Ishikawa (cell line): ENCODE measurements at regions not wholly inside any gene's neighbourhood (a gene's known extent, or its start where the extent isn't known, plus 50 kb on each side); places are given as distances from the start of the nearest gene placed in this dataset.

Source experiments
- RAD21 ChIP-seq: IDR thresholded peaks from 2 replicates; pipeline ENCODE4 v1.6.1; 2012; ENCODE audit warnings: low read depth
- TAF1 ChIP-seq: IDR thresholded peaks from 2 replicates; pipeline ENCODE4 v1.6.1; 2012; ENCODE audit warnings: low read depth, mild to moderate bottlenecking
- TEAD4 ChIP-seq: IDR thresholded peaks from 2 replicates; pipeline ENCODE4 v1.6.1; 2012
- YY1 ChIP-seq: IDR thresholded peaks from 2 replicates; pipeline ENCODE4 v1.6.1; 2012; ENCODE audit warnings: low read depth

- TF ChIP-seq YY1 (no peak), RAD21 (no peak), TEAD4 (no peak), TAF1 (no peak)
These were observed 444.8 kb downstream of the MAFB start for GRCh38 chr20:40244286-40244685.
